GM21786 (cell line): ENCODE measurements at regions not wholly inside any gene's neighbourhood (a gene's known extent, or its start where the extent isn't known, plus 50 kb on each side); places are given as distances from the start of the nearest gene placed in this dataset.

Source experiments
- ATAC-seq: cut with Tn5 transposase; IDR thresholded peaks from one replicate; pipeline ENCODE4 v1.9.1; 2021; ENCODE audit not compliant: unreplicated experiment

- no peak for ATAC-seq
These were observed 107.1 kb downstream of the LBH start for GRCh38 chr2:30338475-30338874.

- ATAC-seq, result no peak
These were observed 107.7 kb downstream of the LBH start for GRCh38 chr2:30339071-30339470.

- ATAC-seq, result no peak
These were observed 105.4 kb upstream of the LCLAT1 start for GRCh38 chr2:30341500-30342267.

DNA sequence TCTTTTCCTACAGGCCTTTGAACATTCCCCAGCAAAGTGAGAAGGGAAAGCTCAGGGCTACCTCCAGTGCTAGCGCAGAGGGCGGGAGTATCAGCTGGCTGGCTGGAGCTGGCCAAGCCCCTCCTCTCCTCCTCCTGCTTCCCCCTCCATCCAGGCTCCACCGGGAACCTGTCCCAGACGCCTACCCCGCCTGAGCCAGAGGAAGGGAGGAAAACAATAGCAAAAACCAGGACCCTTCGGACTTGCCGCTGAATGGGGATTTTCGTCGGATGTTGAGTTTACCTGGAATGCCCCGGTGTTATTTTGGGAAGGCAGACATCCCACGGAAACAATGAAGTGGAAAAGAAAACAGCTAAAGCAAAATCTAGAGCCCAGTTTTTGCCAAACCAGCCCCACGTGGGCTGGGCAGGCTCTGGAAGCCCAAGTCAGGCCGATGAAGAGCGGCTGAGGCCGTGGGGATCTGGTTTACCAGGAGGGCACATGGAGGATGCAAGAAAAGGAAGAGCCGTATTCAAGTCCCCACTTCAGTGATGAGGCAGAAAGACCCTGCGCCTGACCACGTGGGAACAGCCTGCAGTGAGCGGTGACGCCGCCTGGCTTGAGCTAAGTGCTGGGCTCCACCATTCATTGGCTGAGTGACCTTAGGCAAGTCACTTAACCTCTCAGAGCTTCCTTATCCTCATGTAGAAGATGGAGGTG lies 100.4 kb upstream of the LCLAT1 start:
- no peak for ATAC-seq

DNA sequence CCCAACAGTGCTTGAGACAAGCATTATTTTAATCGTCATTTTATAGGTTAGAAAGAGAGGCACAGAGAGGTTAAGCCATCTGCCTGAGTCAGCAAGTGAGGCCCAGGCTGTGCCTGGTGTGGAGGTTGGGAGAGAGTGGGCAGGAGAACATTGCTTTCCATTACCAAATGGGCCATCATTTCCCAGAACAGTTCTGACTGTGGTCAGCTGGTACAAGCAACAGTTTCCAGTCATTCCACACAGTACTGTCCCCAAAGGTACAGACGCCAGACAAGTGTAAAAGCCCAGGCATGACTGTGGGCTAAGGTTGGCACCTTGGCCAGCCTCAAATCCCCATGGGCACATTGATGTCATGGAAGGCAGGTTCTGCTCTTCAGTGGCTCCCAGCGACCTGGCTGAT lies 98.2 kb upstream of the LCLAT1 start:
- no peak for ATAC-seq

DNA sequence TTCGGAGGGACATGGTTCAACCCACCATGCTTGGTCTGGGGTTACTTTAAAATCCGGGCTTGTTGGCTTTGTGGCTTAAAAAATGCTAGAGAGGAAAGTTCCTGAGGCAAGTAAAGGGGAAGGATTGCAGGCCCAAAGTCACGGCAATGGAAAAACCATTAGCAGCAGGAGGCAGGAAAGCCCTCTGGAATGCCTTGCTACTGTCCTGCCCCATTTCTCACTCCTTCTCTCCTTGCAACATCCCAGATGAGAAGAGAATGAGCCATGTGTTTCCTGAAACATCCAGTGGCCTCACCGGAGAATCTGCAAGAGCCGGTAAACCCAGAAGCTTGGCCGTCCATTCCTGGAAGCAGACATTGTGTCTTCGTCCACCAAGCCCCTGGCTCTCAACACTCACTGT lies 97.4 kb upstream of the LCLAT1 start:
- ATAC-seq, result no peak

DNA sequence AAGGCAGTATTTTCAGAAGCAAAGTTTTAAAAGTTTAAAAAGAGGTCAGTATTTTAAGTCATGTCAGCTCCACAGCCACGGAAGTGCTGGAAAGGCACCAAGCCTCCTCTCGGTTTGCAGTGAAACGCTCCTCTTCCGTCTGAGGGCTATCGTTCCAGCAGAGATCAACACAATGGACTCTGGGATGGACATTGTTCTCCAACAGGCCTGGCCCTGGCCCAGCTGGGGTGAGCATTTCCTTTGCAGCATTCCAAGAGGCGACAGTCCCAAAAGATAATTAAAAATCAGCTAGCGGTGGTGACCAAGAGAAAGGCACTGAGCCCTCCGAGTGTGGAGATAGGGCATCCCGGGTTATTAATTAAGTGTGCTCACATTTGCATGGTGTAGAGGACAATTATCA lies 95.9 kb upstream of the LCLAT1 start:
- ATAC-seq, result no peak

DNA sequence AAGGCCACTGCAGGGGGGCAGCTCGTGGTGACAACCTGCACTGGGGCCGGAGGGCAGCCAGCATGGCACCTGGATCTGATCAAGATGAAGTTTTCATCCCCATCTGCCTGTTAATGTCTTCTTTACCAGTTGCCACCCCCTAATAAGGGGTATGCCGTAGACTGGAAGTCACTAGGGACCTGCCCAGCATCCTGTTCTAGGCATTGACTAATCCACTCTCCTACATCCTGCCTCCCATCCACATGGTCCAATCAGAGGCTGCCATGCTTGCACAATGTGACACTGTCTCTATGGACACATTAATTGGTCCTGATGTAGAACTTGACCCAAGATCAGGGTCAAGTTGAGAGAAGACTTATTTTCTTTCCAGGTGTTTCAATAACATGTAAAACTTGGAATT lies 95.1 kb upstream of the LCLAT1 start:
- no peak for ATAC-seq

- ATAC-seq, result no peak
These were observed 92.9 kb upstream of the LCLAT1 start for GRCh38 chr2:30354150-30354549.

DNA sequence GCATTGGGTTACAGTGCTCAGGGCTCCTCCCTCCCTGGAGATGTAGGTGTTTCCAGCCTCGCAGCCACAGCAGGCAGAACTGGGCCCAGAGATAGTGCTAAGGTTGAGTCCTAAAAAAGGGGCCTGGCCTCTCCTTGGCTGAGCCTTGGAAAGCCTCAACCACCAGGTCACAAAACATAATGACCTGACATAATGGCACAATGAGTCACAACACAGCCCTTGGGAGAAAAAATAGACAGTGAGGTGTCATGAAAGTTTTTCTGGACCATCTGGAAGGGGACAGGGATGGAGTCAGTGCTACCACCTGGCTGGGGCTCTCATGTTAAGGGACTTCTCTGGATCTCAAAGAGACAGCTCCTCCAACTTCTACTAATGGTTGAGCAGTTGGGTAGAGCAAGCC lies 92.4 kb upstream of the LCLAT1 start:
- ATAC-seq, result no peak

DNA sequence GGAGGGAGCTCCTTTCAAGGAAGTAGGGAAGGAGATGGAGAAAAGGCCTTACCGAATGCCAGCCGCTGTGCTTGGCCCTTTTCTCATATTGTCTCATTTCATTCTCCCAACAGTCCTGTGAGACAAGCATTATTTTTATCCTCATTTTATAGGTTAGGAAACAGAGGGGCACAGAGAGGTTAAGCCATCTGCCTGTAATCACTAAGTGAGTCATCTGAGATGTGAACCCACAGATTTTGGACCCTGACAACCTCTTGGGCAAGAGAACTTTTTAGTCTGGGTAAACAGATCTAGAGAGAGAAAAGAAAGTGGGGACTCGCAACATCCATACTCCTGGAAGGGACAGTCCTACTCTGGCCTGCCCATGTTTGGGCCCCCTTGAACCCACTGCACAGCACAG lies 91.7 kb upstream of the LCLAT1 start:
- ATAC-seq, result no peak

DNA sequence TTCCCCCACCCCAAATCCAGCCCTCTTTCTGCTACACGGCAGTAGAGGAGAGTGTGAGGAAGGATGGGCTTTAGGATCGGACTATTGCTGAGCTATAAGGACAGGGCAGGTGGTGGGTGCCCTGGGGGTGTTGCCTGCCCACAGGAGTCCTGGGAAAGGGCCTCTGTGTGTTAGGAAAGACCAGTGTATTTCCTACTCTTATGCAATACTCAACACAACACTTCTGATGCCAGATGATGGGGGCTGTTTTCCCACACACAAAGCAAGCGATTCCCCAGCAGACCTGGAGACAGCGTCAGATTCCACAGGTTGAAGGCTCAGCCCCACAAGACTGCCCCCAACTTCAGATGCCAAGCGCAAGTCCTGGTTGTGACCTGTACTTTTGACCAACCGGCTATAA lies 91.0 kb upstream of the LCLAT1 start:
- ATAC-seq, result no peak

- no peak for ATAC-seq
These were observed 90.3 kb upstream of the LCLAT1 start for GRCh38 chr2:30356776-30357175.

GRCh38 chr2:30358351-30358750 lies 88.7 kb upstream of the LCLAT1 start:
- ATAC-seq, result no peak

DNA sequence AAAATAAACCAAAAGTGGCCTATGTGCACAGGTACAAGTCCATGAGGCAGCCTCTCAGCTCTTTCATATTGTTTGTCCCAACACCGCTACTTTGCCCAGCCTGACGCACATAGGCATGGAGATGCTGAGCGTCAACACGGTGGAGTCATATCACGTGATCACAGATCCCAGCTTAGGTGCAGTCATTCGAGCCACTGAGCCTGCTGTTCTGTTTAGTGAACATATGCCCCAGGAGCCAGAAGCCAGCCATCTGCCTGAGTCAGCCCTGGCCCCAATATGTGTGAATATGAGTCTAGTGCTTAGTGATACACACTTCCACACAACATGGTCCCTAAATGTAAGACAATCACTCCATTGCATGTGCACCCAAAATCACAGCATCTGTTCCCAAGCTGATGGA lies 88.2 kb upstream of the LCLAT1 start:
- no peak for ATAC-seq

- no peak for ATAC-seq
These were observed 87.3 kb upstream of the LCLAT1 start for GRCh38 chr2:30359644-30360167.

GRCh38 chr2:30361751-30362394 lies 85.2 kb upstream of the LCLAT1 start:
- no peak for ATAC-seq

- ATAC-seq, result no peak
These were observed 84.5 kb upstream of the LCLAT1 start for GRCh38 chr2:30362468-30363081.

DNA sequence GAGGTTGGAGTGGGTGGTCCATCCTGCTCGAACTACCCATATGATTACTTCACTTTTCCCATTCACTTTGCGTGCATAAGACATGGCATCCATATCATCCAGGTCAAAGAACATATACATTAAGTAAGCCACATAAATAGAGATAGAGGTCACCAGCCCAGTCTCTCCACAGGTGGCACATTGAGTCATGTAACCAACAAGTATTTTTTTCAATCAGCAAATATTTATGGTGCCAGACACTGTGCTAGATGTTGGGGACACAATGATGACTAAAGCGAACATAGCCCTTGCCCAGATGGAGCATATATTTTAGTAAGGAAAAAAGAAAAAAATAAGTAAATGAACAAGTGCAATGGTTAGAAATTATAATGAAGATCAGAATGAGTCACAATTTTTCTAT lies 83.6 kb upstream of the LCLAT1 start:
- ATAC-seq, result no peak

GRCh38 chr2:30365201-30365600 lies 81.8 kb upstream of the LCLAT1 start:
- ATAC-seq, result no peak

GRCh38 chr2:30366199-30366691 lies 80.8 kb upstream of the LCLAT1 start:
- no peak for ATAC-seq
